Heart left ventricle (tissue), 16 donors: ENCODE measurements at regions not wholly inside any gene's neighbourhood (a gene's known extent, or its start where the extent isn't known, plus 50 kb on each side); places are given as distances from the start of the nearest gene placed in this dataset.
"Not testable (repeated sequence)": the region's sequence is repeated elsewhere in the genome, so short reads cannot be mapped to it uniquely, and the experiment has no call there.

Experiments
- ATAC-seq, 4 donors: fragments of 200-7000 bp; cut with Tn5 transposase; one replicate each; pipeline ENCODE4 v1.9.1; 2020 to 2022; ENCODE audit warnings: moderate library complexity in 4 of 4, mild to moderate bottlenecking in 3 of 4, moderate number of reproducible peaks in 1 of 4
- DNase-seq, 5 donors: peaks; one replicate each; pipeline ENCODE4 v3.0.0-alpha.2; 2020
- H3K27ac ChIP-seq, 12 donors: fragments of 200-600 bp; sonication (generic) in 4 of 12; one replicate each; pipeline versions ENCODE4 v1.5.0 to v1.8.0; 2016 to 2022; ENCODE audit warnings: mild to moderate bottlenecking in 2 of 12
- H3K27me3 ChIP-seq, 9 donors: fragments of 200-600 bp; sonication (generic) in 2 of 9; one replicate each; pipeline versions ENCODE4 v1.5.1 to v1.8.0; 2016 to 2022; ENCODE audit warnings: mild to moderate bottlenecking in 3 of 9
- H3K36me3 ChIP-seq, 9 donors: fragments of 200-600 bp; sonication (generic) in 2 of 9; one replicate each; pipeline versions ENCODE4 v1.5.0 to v1.8.0; 2018 to 2022; ENCODE audit warnings: mild to moderate bottlenecking in 2 of 9
- H3K4me1 ChIP-seq, 12 donors: fragments of 200-600 bp; sonication (generic) in 4 of 12; one replicate each; pipeline versions ENCODE4 v1.5.0 to v1.8.0; 2016 to 2022; ENCODE audit warnings: mild to moderate bottlenecking in 3 of 12
- H3K4me3 ChIP-seq, 12 donors: fragments of 200-600 bp; sonication (generic) in 4 of 12; one replicate each; pipeline versions ENCODE4 v1.5.0 to v1.8.0; 2017 to 2022; ENCODE audit warnings: mild to moderate bottlenecking in 9 of 12, moderate library complexity in 4 of 12
- H3K9me3 ChIP-seq, 12 donors: fragments of 200-600 bp; sonication (generic) in 4 of 12; one replicate each; pipeline versions ENCODE4 v1.5.0 to v1.8.0; 2016 to 2022; ENCODE audit warnings: mild to moderate bottlenecking in 1 of 12
- POLR2A ChIP-seq, 2 donors: fragments of 450-650 bp; IDR thresholded peaks; one replicate each; pipeline ENCODE4 v1.6.1; 2017; ENCODE audit warnings: antibody characterized with exemption in 2 of 2, mild to moderate bottlenecking in 2 of 2, moderate library complexity in 2 of 2
- WGBS, 4 donors: extraction: QIAGEN DNeasy Blood & Tissue Kit in 2 of 4; methylation state at CpG; one replicate each; pipeline versions ENCODE4 v1.1.5 to v1.1.7; 2013 to 2018; 5-methylcytosine and 5-hydroxymethylcytosine counted together
- intact Hi-C, 10 donors: fragments of 100-400 bp; cut with DNase I; formaldehyde crosslinking; loops; one replicate each; pipeline versions ENCODE4 v1.11.1 to v1.14.2; 2022
- TF ChIP-seq, protein P1 (sequence below), 12 donors: fragments of 200-600 bp; sonication (generic) in 4 of 12; IDR thresholded peaks; one replicate each; pipeline versions ENCODE4 v1.5.0 to v1.8.0; 2018 to 2022; ENCODE audit warnings: antibody characterized with exemption in 12 of 12, mild to moderate bottlenecking in 5 of 12
- donor health status: ischemic (EF 13 %, LVEDD 7.1; RV severe dilation, severe dysfunction).
- donor health status: healthy with polysubstance abuse.
- donor health status: DM: no; HTN: yes; CAD: no.
- donor health status: DM: no; HTN: no; CAD: no.
- donor health status: ischemic (EF 25% LVEDD 6.9; RV normal size, moderate dysfunction).
- donor health status: ischemic (EF 25% LVEDD 5.7; RV mildly dilated, moderate dysfunction).
- donor health status: healthy.
- donor health status: DM: yes; HTN: yes; CAD: no.
- donor health status: ischemic (EF 35%, LVEDD 5.7; RV mildly dilated, moderate dysfunction).
- donor health status: nonischemic (EF 11% LVEDD 7.7; RV severe dilation, severe dysfunction).
- donor health status: DM: yes; HTN: yes; CAD: no.
- donor health status: PGD.
- donor health status: ischemic (EF 29% LVEDD 5.4; RV normal size, mild dysfunction).
- donor health status: nonischemic (EF 23%, LVEDD 6.1; RV moderate dilation, normal function).

DNA sequence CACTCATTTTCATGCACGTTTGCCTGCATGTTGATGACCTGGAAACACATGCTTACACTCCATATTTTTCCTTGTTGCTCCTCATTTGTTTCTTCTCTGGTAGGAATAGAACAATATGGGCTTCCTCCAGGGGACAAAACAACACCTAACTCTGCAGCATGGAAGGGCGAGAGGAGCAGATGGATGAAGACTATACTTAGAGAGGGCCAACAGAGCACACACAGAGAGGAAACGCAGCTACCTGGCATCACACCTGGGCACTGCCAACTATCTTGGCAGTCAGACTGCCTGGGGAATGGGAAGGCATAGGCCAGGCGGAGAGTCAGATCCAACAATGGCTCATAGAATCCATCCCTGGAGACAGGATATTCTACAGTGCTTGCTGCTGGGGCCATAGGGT, 290.9 kb downstream of the CD83 start:
- Histone ChIP-seq H3K4me1 (peaks cover 0 to 4% (median 0%) of the 10 kb centered on the region in 12 donors), H3K27ac (no peak overlapping the region), H3K9me3 (no peaks in the 10 kb centered on the region), H3K4me3 (no peak overlapping the region), H3K27me3 (no peaks in the 10 kb centered on the region), H3K36me3 (no peaks in the 10 kb centered on the region)
- no peak for TF ChIP-seq POLR2A (IDR thresholded peaks at IDR 0.05)
- TF ChIP-seq, protein P1, sequence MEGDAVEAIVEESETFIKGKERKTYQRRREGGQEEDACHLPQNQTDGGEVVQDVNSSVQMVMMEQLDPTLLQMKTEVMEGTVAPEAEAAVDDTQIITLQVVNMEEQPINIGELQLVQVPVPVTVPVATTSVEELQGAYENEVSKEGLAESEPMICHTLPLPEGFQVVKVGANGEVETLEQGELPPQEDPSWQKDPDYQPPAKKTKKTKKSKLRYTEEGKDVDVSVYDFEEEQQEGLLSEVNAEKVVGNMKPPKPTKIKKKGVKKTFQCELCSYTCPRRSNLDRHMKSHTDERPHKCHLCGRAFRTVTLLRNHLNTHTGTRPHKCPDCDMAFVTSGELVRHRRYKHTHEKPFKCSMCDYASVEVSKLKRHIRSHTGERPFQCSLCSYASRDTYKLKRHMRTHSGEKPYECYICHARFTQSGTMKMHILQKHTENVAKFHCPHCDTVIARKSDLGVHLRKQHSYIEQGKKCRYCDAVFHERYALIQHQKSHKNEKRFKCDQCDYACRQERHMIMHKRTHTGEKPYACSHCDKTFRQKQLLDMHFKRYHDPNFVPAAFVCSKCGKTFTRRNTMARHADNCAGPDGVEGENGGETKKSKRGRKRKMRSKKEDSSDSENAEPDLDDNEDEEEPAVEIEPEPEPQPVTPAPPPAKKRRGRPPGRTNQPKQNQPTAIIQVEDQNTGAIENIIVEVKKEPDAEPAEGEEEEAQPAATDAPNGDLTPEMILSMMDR (IDR thresholded peaks at IDR 0.05): no peak
- intact Hi-C loops: no loop called here
- 91 to 96% (median 94%) methylated on average over 4 of the region's 4 CpGs for whole genome bisulfite sequencing, 4 donors
- ATAC-seq (no peak), DNase-seq (no peak)

DNA sequence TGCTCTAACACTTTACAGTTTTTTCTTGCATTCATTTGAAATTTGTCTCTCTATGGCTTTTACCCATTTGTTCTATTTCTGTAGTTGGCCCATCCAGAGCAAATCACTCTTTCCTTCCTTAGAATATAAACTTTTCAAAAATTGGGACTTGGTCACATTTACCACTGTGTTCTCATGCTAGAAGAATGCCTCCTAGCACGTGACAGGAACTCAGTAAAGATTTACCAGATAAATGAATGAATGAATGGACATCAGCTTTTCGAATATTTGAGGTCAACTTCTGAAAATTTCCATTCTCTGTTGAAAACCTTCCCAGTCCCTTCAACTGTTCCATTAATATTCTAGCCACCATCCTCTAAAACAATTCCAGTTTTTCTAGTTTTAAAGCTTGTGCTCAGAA, 294.5 kb downstream of the CD83 start:
- 47 to 84% (median 73%) methylated on average over 2 of the region's 2 CpGs for WGBS, 4 donors
- TF ChIP-seq POLR2A (IDR thresholded peaks at IDR 0.05): no peak
- TF ChIP-seq, protein P1 (IDR thresholded peaks at IDR 0.05): no peak
- no peaks in the 10 kb centered on the region for H3K9me3 ChIP-seq
- ATAC-seq: no peak
- intact Hi-C loops: no loop called here
- no peak overlapping the region for H3K27ac ChIP-seq
- H3K36me3 ChIP-seq: no peaks in the 10 kb centered on the region
- no peaks in the 10 kb centered on the region for H3K27me3 ChIP-seq
- H3K4me1 ChIP-seq: peaks cover 0 to 4% (median 0%) of the 10 kb centered on the region in 12 donors
- H3K4me3 ChIP-seq: no peak overlapping the region
- DNase-seq: no peak

DNA sequence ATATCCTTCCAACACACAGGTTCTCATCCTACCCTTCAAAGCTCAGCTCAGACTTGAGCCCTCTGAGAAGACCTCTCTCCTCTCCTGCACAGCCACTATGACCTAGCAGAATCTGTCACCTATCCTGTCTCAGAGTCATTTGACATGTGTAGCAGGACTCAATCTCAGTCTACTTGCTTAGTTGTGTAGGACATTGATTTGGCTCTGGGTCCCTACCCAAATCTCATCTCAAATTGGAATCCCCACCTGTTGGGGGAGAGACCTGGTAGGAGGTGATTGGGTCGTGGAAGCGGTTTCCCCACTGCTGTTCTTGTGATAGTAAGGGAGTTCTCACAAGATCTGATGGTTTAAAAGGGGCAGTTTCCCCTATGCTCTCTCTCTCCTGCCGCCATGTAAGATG, 297.9 kb downstream of the CD83 start:
- Histone ChIP-seq H3K9me3 (peaks cover 0 to 7% (median 0%) of the 10 kb centered on the region in 12 donors), H3K4me1 (no peaks in the 10 kb centered on the region), H3K4me3 (no peak overlapping the region), H3K27ac (no peak overlapping the region), H3K36me3 (no peaks in the 10 kb centered on the region), H3K27me3 (no peaks in the 10 kb centered on the region)
- TF ChIP-seq, protein P1 (IDR thresholded peaks at IDR 0.05): no peak
- TF ChIP-seq POLR2A (IDR thresholded peaks at IDR 0.05): no peak
- intact Hi-C loops: no loop called here
- 84 to 98% (median 96%) methylated on average over 3 of the region's 3 CpGs for WGBS, 4 donors
- no peak for ATAC-seq
- DNase-seq: no peak

DNA sequence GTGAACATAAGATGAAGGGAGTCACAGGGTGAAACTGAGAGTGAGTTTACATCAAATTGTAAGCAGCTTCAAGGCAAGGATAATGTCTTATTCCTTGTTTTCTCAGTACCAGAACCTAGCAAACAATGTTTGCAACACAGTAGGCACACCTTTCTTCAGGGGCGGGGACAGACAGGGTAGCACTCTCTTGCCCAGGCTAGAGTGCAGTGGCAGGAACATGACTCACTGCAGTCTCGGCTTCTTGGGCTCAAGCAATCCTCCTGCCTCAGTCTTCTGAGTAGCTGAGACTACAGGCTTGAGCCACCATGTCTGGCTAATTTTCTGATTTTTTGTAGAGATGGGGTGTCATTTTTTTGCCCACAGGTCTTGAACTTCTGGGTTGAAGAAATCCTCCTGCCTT, 299.8 kb downstream of the CD83 start:
- intact Hi-C loops: no loop called here
- ATAC-seq (no peak), DNase-seq (no peak)
- no peak for TF ChIP-seq POLR2A (IDR thresholded peaks at IDR 0.05)
- TF ChIP-seq, protein P1 (IDR thresholded peaks at IDR 0.05): no peak
- H3K9me3 ChIP-seq: peaks cover 0 to 7% (median 0%) of the 10 kb centered on the region in 12 donors
- no peaks in the 10 kb centered on the region for H3K36me3 ChIP-seq
- H3K27me3 ChIP-seq: no peaks in the 10 kb centered on the region
- no peak overlapping the region for H3K4me3 ChIP-seq
- H3K4me1 ChIP-seq: peaks cover 0 to 6% (median 0%) of the 10 kb centered on the region in 12 donors
- H3K27ac ChIP-seq: no peak overlapping the region
- WGBS, 4 donors: 92 to 97% (median 96%) methylated on average over 2 of the region's 2 CpGs

DNA sequence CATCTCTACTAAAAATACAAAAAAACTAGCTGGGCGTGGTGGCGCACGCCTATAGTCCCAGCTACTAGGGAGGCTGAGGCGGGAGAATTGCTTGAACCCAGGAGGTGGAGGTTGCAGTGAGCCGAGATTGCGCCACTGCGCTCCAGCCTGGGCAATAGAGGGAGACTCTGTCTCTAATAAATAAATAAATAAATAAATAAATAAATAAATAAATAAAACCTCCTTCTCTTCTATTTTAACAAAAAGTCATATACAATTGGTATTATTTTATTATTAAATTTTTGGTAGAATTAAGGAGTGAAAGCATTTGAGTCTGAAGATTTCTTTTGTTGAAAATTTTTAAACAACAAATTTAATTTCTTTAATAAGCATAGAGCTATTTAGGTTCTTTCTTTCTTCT, 301.7 kb downstream of the CD83 start:
- H3K27ac ChIP-seq, DNase-seq, H3K4me3 ChIP-seq, H3K27me3 ChIP-seq, H3K9me3 ChIP-seq, intact Hi-C loops, ATAC-seq, H3K36me3 ChIP-seq: not testable (repeated sequence)
- WGBS, 4 donors: 82 to 98% (median 85%) methylated on average over 7 of the region's 7 CpGs
- H3K4me1 ChIP-seq: peaks cover 0 to 19% (median 6%) of the 10 kb centered on the region in 12 donors
